Upper lobe of left lung (tissue), 4 donors: ENCODE measurements at regions not wholly inside any gene's neighbourhood (a gene's known extent, or its start where the extent isn't known, plus 50 kb on each side); places are given as distances from the start of the nearest gene placed in this dataset.

Source experiments
- EP300 ChIP-seq, 4 donors: sonication (generic); formaldehyde crosslinking; IDR thresholded peaks; one replicate each; pipeline ENCODE4 v1.5.1; 2017; ENCODE audit warnings: antibody characterized with exemption in 4 of 4, control low read depth in 2 of 4
- POLR2AphosphoS5 ChIP-seq, 2 donors: sonication (generic); formaldehyde crosslinking; IDR thresholded peaks; one replicate each; pipeline ENCODE4 v1.5.1; 2017; ENCODE audit warnings: antibody characterized with exemption in 2 of 2

GRCh38 chr11:70568035-70568813 lies 169.9 kb downstream of the CTTN start:
- TF ChIP-seq POLR2AphosphoS5 (IDR thresholded peaks at IDR 0.05), result no peak
- no peak for TF ChIP-seq EP300 (IDR thresholded peaks at IDR 0.05)
